ENCODE measurements at regions not wholly inside any gene's neighbourhood (a gene's known extent, or its start where the extent isn't known, plus 50 kb on each side); places are given as distances from the start of the nearest gene placed in this dataset.

- Histone ChIP-seq H3K4me3 (ENCODE audit: control insufficient read depth in 2 of 3, extremely low read depth in 1 of 3, insufficient read depth in 2 of 3, low read depth in 1 of 3, low read length in 3 of 3) (no peak overlapping the region), H3K9ac (ENCODE audit: control insufficient read depth, extremely low read depth, insufficient read depth, low read length) (no peak overlapping the region), H3K27me3 (ENCODE audit: control insufficient read depth, extremely low read depth, insufficient read depth, low read length) (no peaks in the 10 kb centered on the region), H3K4me2 (ENCODE audit: control insufficient read depth, extremely low read depth, insufficient read depth, low read depth, low read length) (no peak overlapping the region), H3K27ac (ENCODE audit: control insufficient read depth, insufficient read depth, low read length) (no peak overlapping the region), H4K20me1 (ENCODE audit: control insufficient read depth, extremely low read depth, insufficient read depth, low read length) (no peaks in the 10 kb centered on the region), H3K79me2 (ENCODE audit: control insufficient read depth, insufficient read depth, low read length) (no peaks in the 10 kb centered on the region), H3K4me1 (ENCODE audit: control insufficient read depth, extremely low read depth, insufficient read depth, low read length) (no peaks in the 10 kb centered on the region), H3K36me3 (ENCODE audit: control insufficient read depth in 2 of 2, extremely low read depth in 1 of 2, insufficient read depth in 2 of 2, low read length in 2 of 2) (no peaks in the 10 kb centered on the region), H3K9me1 (ENCODE audit: control insufficient read depth, extremely low read depth, insufficient read depth, low read length) (no peaks in the 10 kb centered on the region), H3K9me3 (ENCODE audit: control insufficient read depth, low read depth, low read length) (no peaks in the 10 kb centered on the region), H2AFZ (ENCODE audit: control insufficient read depth, low read length) (no peak overlapping the region)
- no peak for TF ChIP-seq EZH2 (IDR thresholded peaks at IDR 0.05; ENCODE audit: low read length)
- TF ChIP-seq CTCF (optimal IDR thresholded peaks at IDR 0.05 in 1 of 3, IDR thresholded peaks at IDR 0.05 in 1 of 3, conservative IDR thresholded peaks at IDR 0.05 in 1 of 3; ENCODE audit: extremely low read depth in 1 of 3, insufficient read depth in 2 of 3, low read length in 3 of 3), result no peak
- FAIRE-seq, result no peak
- DNase-seq (ENCODE audit: low read depth, low spot score), result no peak
- dilution Hi-C loops (cut with MboI; ENCODE audit: extremely low pct_ligation_motif_present, low sequenced_read_pairs), result no loop called here
These were observed 77.7 kb upstream of the DCAF8L1 start for GRCh38 chrX:28058901-28059300.

- Histone ChIP-seq H4K20me1 (ENCODE audit: control insufficient read depth, extremely low read depth, insufficient read depth, low read length) (no peaks in the 10 kb centered on the region), H3K9me1 (ENCODE audit: control insufficient read depth, extremely low read depth, insufficient read depth, low read length) (no peaks in the 10 kb centered on the region), H3K27ac (ENCODE audit: control insufficient read depth, insufficient read depth, low read length) (no peak overlapping the region), H3K4me2 (ENCODE audit: control insufficient read depth, extremely low read depth, insufficient read depth, low read depth, low read length) (no peak overlapping the region), H3K9me3 (ENCODE audit: control insufficient read depth, low read depth, low read length) (no peaks in the 10 kb centered on the region), H3K4me1 (ENCODE audit: control insufficient read depth, extremely low read depth, insufficient read depth, low read length) (no peaks in the 10 kb centered on the region), H3K27me3 (ENCODE audit: control insufficient read depth, extremely low read depth, insufficient read depth, low read length) (no peaks in the 10 kb centered on the region), H3K9ac (ENCODE audit: control insufficient read depth, extremely low read depth, insufficient read depth, low read length) (no peak overlapping the region), H3K79me2 (ENCODE audit: control insufficient read depth, insufficient read depth, low read length) (no peaks in the 10 kb centered on the region), H2AFZ (ENCODE audit: control insufficient read depth, low read length) (no peak overlapping the region), H3K36me3 (ENCODE audit: control insufficient read depth in 2 of 2, extremely low read depth in 1 of 2, insufficient read depth in 2 of 2, low read length in 2 of 2) (no peaks in the 10 kb centered on the region), H3K4me3 (ENCODE audit: control insufficient read depth in 2 of 3, extremely low read depth in 1 of 3, insufficient read depth in 2 of 3, low read depth in 1 of 3, low read length in 3 of 3) (no peak overlapping the region)
- TF ChIP-seq CTCF (optimal IDR thresholded peaks at IDR 0.05 in 1 of 3, IDR thresholded peaks at IDR 0.05 in 1 of 3, conservative IDR thresholded peaks at IDR 0.05 in 1 of 3; ENCODE audit: extremely low read depth in 1 of 3, insufficient read depth in 2 of 3, low read length in 3 of 3) (no peak), EZH2 (IDR thresholded peaks at IDR 0.05; ENCODE audit: low read length) (no peak)
- dilution Hi-C loops (cut with MboI; ENCODE audit: extremely low pct_ligation_motif_present, low sequenced_read_pairs), result no loop called here
- FAIRE-seq, result no peak
- no peak for DNase-seq (ENCODE audit: low read depth, low spot score)
These were observed 61.7 kb upstream of the DCAF8L1 start for GRCh38 chrX:28042826-28043564.

Data from keratinocyte (primary cell).